Sciatic nerve (tissue), 2 donors: ENCODE measurements at regions not wholly inside any gene's neighbourhood (a gene's known extent, or its start where the extent isn't known, plus 50 kb on each side); places are given as distances from the start of the nearest gene placed in this dataset.
"Not testable (repeated sequence)": the region's sequence is repeated elsewhere in the genome, so short reads cannot be mapped to it uniquely, and the experiment has no call there.

Experiments used
- ATAC-seq: fragments of 200-7000 bp; cut with Tn5 transposase; one replicate; pipeline ENCODE4 v1.9.1; 2020; ENCODE audit warnings: mild to moderate bottlenecking, moderate library complexity
- DNase-seq: peaks from one replicate; pipeline ENCODE4 v3.0.0-alpha.2; 2020; ENCODE audit warnings: low spot score
- intact Hi-C: fragments of 100-400 bp; cut with DNase I; formaldehyde crosslinking; loops from one replicate; pipeline ENCODE4 v1.14.2; 2022
- donor health status: DM: no; HTN: no; CAD: no.
- donor health status: DM: no; HTN: no; CAD: no.

GRCh38 chr5:25295067-25295466 lies 650.3 kb upstream of the CDH10 start:
- DNase-seq (no peak), ATAC-seq (no peak)
- intact Hi-C loops: no loop called here

DNA sequence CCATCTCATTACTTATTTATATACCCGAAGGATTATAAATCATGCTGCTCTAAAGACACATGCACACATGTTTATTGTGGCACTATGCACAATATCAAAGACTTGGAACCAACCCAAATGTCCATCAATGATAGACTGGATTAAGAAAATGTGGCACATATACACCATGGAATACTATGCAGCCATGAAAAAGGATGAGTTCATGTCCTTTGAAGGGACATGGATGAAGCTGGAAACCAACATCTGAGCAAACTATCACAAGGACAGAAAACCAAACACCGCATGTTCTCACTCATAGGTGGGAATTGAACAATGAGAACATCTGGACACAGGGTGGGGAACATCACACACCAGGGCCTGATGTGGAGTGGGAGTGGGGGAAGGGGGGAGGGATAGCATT lies 645.0 kb upstream of the CDH10 start:
- ATAC-seq, intact Hi-C loops, DNase-seq: not testable (repeated sequence)

GRCh38 chr5:25286319-25286718 lies 641.5 kb upstream of the CDH10 start:
- intact Hi-C loops: no loop called here
- DNase-seq (no peak), ATAC-seq (no peak)

DNA sequence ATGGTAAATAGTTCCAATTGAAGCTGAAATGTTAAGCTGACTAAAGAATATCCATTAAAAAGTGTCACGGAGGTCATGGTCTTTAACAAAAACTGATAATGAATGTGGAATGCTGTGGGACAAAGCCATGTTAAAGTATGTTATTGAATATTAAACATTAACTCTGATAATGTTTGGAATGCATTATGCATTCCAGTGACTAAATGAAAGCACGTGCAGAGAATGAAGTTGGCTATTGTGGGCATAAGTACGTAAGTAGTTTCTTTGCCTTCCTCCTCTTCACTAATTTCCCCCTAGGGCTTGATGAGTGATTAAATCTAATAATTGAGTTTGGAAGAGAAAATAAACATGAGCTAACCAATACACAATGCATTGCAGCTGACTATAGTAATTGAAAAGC lies 640.4 kb upstream of the CDH10 start:
- intact Hi-C loops: no loop called here
- no peak for DNase-seq
- ATAC-seq: no peak

DNA sequence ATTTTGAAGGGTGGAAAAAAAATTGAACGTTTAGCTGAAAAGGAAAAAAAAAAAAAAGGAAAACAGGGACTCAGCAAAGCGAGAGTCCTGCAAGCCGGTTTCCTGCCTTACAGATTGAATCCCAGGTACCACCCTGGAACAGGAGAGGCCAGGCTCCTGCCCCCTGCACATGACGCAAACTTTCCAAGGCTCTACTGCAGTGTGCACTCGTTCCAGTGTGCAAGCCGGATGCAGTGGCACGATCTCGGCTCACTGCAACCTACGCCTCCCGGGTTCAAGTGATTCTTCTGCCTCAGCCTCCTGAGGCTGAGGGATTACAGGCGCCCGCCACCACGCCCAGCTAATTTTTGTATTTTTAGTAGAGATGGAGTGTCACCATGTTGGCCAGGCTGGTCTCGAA lies 618.7 kb upstream of the CDH10 start:
- intact Hi-C loops, ATAC-seq, DNase-seq: not testable (repeated sequence)

DNA sequence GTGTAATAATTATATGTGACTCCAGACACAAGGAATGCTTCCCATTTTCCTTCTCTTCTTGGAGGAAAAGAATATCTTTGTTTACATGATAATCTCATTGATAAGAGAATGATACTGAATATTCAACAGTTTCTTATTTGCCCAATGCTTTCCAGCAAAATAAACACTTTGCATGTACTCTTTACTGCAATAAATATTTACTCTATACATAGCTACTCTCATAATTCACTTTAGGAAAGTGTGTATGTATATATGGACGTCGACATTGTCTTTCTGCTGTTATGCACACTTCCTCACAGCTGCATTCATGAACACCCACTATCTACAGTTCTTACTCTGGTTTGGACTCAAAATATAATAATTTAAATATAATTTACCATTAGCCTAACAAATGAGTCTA lies 617.4 kb upstream of the CDH10 start:
- ATAC-seq (no peak), DNase-seq (no peak)
- intact Hi-C loops: no loop called here

- intact Hi-C loops: loop anchor here (5.0 kb wide), 2 partner anchors 198 to 732 kb away; no protein-coding TSS in a partner anchor
- DNase-seq: no peak
- no peak for ATAC-seq
Measured at GRCh38 chr5:25255128-25255527, 610.4 kb upstream of the CDH10 start.

GRCh38 chr5:25241981-25242380 lies 597.2 kb upstream of the CDH10 start:
- intact Hi-C loops: no loop called here
- DNase-seq (no peak), ATAC-seq (no peak)

DNA sequence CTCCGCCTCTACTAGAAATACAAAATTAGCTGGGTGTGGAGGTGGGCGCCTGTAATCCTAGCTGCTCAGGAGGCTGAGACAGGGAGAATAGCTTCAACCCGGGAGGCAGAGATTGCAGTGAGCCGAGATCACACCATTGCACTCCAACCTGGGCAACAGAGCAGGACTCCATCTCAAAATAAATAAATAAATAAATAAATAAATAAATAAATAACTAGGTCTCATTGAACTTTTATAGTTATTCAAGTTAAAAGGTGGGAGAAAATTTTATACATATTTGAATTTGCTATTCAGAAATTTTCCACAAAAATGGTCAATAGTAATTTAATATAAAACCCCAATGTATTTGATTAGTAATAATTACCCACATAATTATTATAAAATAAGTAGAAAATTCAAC lies 593.9 kb upstream of the CDH10 start:
- ATAC-seq, intact Hi-C loops, DNase-seq: not testable (repeated sequence)

DNA sequence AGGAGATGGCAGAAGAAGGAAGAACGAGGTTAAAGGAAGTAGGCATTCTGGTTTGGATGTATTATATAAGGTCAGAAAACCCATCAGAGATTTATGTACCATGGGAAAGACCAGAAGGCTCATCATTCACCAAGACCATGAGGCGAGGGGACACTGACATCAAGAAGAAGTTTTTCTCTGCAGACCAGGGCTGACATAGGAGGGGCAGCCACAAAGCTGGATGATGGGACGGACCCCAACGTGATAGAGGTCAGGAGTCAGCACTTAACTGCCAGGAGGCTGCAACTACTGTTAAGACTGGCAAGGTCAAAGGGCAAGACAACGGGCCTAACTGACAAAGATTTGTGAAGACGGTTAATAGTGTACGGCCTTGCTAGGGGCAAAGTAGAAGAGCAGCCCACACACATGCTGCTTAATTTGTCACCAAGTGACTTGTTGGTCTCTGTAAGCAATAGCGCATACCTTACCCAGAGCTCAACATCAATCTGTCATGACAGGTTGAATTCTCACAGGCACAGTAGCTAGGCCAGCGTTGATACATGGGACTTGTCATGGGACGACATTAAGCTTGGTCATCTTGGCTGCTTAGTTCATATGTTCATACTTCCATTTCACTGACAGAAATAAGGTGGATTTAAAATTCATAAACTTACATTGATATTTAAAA lies 579.7 kb upstream of the CDH10 start:
- no peak for ATAC-seq
- DNase-seq: no peak
- intact Hi-C loops: no loop called here

DNA sequence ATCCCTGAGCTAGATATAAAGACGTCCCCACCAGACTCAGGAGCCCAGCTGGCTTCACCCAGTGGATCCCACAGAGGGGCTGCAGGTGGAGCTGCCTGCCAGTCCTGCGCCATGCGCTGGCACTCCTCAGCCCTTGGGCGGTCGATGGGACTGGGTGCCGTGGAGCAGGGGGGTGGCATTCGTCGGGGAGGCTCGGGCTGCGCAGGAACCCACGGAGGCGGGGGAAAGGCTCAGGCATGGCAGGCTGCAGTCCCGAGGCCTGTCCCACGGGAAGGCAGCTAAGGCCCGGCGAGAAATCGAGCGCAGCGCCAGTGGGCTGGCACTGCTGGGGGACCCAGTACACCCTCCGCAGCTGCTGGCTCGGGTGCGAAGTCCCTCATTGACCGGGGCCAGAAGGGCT lies 555.1 kb upstream of the CDH10 start:
- intact Hi-C loops, ATAC-seq, DNase-seq: not testable (repeated sequence)

DNA sequence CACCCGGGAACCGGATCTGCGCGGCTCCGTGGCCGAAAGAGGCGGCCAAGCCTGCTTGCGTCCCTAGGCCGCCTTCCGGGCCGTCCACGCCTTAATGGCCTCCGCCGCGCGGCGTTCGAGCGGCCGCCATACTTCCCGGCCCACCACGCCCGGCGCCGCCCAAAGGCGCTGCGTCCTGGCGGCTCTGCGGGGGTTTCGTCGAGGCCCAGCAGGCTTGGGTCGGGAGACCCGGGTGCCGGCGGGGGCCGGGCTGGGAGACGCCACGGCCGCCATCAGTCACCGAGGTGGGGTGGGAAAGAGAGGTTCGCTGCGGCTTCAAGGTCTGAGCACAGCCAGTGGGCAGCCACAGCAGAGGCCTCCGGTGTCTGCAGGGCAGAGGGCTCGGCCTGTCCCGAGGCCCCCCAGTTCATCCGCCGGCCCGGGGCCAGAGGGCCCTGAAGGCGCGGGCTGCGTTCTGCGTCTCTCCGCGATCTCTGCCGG lies 545.8 kb upstream of the CDH10 start:
- intact Hi-C loops: no loop called here
- ATAC-seq: no peak
- DNase-seq: no peak

DNA sequence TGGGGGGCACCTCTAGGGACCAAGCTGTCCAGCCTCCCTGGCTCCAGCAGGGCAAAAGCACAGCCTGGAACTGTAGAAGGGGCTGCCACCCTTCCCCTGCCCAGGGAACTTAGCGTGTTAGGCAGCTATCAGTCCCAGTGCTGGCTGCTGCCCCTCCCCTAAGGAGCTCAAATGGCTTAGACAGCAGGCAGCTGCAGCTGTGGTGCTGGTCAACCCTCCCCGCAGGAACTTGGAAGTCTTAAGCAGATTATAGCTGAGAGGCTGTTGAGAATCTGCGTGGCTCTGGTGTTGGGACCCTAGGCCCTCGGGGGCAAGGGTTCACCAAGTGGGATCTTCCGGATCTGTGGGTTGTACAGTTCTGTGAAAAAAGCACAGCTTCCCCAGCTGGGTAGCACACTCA lies 536.5 kb upstream of the CDH10 start:
- ATAC-seq (no peak), DNase-seq (no peak)
- intact Hi-C loops: no loop called here

GRCh38 chr5:25162616-25163015 lies 517.8 kb upstream of the CDH10 start:
- DNase-seq, intact Hi-C loops, ATAC-seq: not testable (repeated sequence)

DNA sequence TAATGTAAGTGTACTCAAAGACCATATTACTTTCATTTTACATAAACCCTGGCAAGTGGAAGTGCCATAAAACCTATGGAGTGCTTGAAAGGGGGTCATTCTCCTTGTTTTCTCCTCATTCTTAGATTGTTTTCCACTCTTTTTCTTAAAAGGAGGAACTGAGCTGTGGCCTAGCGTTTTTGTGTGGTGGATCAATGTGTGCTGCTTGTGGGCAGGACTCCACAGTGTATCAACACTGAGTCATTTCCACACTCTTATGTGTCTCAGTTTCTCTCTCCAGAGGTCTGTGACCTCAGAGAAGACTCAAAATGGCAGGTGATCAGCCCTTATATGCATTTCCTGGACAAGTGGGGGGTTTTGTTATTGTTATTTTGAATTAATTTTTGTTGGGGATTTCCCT lies 516.1 kb upstream of the CDH10 start:
- no peak for ATAC-seq
- intact Hi-C loops: no loop called here
- DNase-seq: no peak

DNA sequence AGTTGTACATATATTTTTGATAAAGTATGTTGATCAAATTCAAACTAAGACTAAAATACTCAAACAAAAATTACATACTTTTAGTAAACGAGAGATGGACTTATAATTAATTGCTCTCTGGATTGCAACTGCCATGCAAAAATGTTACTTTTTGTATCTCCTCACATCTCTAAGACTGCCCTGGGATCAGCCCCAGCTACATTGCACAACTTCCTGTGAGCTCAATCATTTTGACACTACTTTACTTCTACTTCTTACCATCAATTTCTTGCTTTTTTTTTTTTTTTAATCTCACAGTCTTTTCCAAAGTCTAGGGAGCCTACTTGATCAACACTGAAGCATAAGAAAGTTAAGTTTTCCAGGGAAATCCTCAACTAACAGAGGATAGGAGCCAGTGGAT lies 506.0 kb upstream of the CDH10 start:
- ATAC-seq (no peak), DNase-seq (no peak)
- intact Hi-C loops: no loop called here

- no peak for ATAC-seq
Measured at GRCh38 chr5:25128606-25129005, 483.8 kb upstream of the CDH10 start.

GRCh38 chr5:25119650-25120049 lies 474.9 kb upstream of the CDH10 start:
- no peak for DNase-seq
- intact Hi-C loops: no loop called here
- ATAC-seq: no peak

More at GRCh38 chr5:25128606-25129005, 483.8 kb upstream of the CDH10 start:
- intact Hi-C loops: no loop called here
- no peak for DNase-seq

DNA sequence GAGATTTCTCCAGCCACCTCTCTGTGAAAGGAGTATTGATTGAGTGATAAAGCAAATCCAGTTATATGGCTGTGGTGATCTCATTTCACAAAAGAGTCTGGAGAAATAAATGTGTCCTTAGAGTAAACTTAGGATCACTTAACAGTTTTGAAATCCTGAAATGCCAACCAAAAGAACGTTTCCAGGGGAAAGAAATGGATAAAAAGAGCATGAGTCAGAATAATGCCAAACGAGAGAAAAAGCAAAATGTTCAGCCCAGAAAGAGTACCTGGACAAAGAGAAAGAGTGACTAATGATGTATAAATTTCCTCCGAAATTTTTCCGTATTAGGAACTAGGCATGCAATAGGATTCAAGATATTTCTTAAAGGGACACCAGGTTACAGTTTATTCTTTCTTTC lies 463.1 kb upstream of the CDH10 start:
- ATAC-seq (no peak), DNase-seq (no peak)
- intact Hi-C loops: no loop called here

DNA sequence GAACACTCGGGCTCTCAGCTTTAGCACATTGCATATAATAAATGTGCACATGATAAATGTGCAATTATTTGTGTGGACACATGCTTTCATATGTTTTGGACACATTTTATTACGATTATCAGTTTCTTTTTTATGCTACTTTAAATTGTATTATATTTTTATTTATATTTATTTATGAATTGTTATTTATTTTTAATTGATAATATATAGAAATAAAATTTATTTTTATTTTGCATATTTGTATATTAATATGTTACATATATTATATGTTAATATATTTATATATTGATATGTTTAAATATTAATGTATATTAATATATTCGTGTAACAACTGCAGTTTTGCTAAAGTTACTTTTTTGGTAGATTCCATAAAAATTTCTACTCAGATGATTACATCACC lies 454.8 kb upstream of the CDH10 start:
- intact Hi-C loops: no loop called here
- no peak for ATAC-seq
- no peak for DNase-seq

DNA sequence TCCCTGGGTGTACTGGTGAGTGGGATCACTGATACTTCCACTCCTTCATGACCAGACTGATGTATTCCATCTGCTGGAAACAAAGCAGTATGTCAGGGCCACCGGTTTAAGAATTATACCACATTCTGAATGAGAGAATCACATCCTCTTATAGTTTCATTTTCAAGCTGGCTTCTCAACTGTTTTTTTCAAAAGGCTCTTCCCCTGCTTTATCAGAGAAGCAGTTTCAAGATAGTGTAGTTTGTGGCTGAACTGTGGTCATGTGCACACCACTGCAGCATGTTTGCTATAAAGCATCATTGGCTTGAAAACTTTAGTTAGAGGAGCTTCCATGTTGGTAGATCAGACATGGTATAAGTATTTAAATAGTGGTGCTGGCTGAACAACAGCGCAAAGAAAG lies 450.5 kb upstream of the CDH10 start:
- DNase-seq (no peak), ATAC-seq (no peak)
- intact Hi-C loops: no loop called here
